GM12872 (cell line): ENCODE measurements at regions not wholly inside any gene's neighbourhood (a gene's known extent, or its start where the extent isn't known, plus 50 kb on each side); places are given as distances from the start of the nearest gene placed in this dataset.

ENCODE experiments used
- CTCF ChIP-seq: IDR thresholded peaks from 3 replicates; pipeline ENCODE4 v1.5.1; 2011; ENCODE audit warnings: low read depth, mild to moderate bottlenecking, low read length, moderate library complexity; ENCODE audit not compliant: insufficient read depth

- TF ChIP-seq CTCF, result no peak
Observed at GRCh38 chr1:83077411-83077810, 921.5 kb downstream of the TTLL7 start.

GRCh38 chr1:83075107-83075506 is 923.8 kb downstream of the TTLL7 start:
- TF ChIP-seq CTCF, result no peak

GRCh38 chr1:83067954-83068353 is 931.0 kb downstream of the TTLL7 start:
- no peak for TF ChIP-seq CTCF

GRCh38 chr1:83065952-83066727 is 932.8 kb downstream of the TTLL7 start:
- no peak for TF ChIP-seq CTCF

- no peak for TF ChIP-seq CTCF
Observed at GRCh38 chr1:83064589-83065242, 934.2 kb downstream of the TTLL7 start.

GRCh38 chr1:83060651-83061390 is 938.1 kb downstream of the TTLL7 start:
- no peak for TF ChIP-seq CTCF

- no peak for TF ChIP-seq CTCF
Observed at GRCh38 chr1:83060221-83060620, 938.7 kb downstream of the TTLL7 start.
